ENCODE measurements at regions not wholly inside any gene's neighbourhood (a gene's known extent, or its start where the extent isn't known, plus 50 kb on each side); places are given as distances from the start of the nearest gene placed in this dataset.

DNA sequence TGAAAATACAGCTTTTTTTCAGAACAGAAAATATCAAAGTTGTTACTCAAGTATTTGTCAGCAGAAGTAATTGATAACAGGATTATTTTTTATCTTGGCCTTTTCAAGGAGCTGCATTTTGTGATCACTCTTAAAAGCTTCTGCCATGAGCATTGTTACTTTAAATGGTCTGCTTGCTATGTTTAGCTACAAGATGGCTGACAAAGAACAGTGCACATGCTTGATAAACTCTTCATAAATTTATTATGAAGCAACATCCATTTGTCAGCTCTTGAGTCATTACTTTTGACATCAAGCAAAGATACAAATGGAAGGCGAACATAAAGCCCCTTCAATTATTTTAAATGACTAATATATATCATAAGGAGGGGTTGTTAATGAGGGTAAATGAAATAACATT is 205.4 kb upstream of the RPS6KA3 start:
- Histone ChIP-seq H3K4me3 (replicated peaks in 1 of 2; ENCODE audit: low read depth in 1 of 2, low read length in 2 of 2) (no peak overlapping the region), H3K27me3 (ENCODE audit: insufficient read depth, low read length) (no peaks in the 10 kb centered on the region), H3K4me1 (ENCODE audit: control insufficient read depth in 1 of 2, insufficient read depth in 2 of 2, low read length in 2 of 2) (no peaks in the 10 kb centered on the region), H4K20me1 (ENCODE audit: insufficient read depth) (no peaks in the 10 kb centered on the region), H3K9me2 (ENCODE audit: insufficient read depth) (no peaks in the 10 kb centered on the region), H3K9me3 (ENCODE audit: control insufficient read depth in 1 of 2, insufficient read depth in 1 of 2, low read depth in 1 of 2, low read length in 2 of 2) (no peaks in the 10 kb centered on the region), H3K4me2 (ENCODE audit: low read length) (no peak overlapping the region), H2AFZ (ENCODE audit: low read depth, low read length, poor library complexity, severe bottlenecking) (peak overlapping the region; percentile 35), H3K27ac (ENCODE audit: low read depth, low read length) (no peak overlapping the region), H3K79me2 (ENCODE audit: insufficient read depth, low read length) (no peaks in the 10 kb centered on the region), H3K36me3 (ENCODE audit: control insufficient read depth in 1 of 2, insufficient read depth in 2 of 2, low read length in 2 of 2) (no peaks in the 10 kb centered on the region), H3K9ac (ENCODE audit: low read length) (no peak overlapping the region)
- DNase-seq (ENCODE audit: low read depth, low spot score) (no peak), ATAC-seq (no peak)
- RAD21 ChIA-PET (ENCODE audit: low non-redundant PET in 1 of 2, low total read pairs in 2 of 2, uncharacterized antibody in 2 of 2, unreplicated experiment in 2 of 2) = no interaction called here
- intact Hi-C loops (cut with micrococcal nuclease) = no loop called here
- CTCF ChIA-PET = no interaction called here
- no TSS peak for BruUV-seq (replicated peaks)
- TF ChIP-seq EGR1 (IDR thresholded peaks at IDR 0.05; ENCODE audit: low read depth) (no peak), TCF7L2 (IDR thresholded peaks at IDR 0.05; ENCODE audit: borderline replicate concordance, extremely low read depth, insufficient read depth, insufficient read length) (no peak), ZBTB33 (IDR thresholded peaks at IDR 0.05; ENCODE audit: extremely low read depth, insufficient replicate concordance, low read length) (no peak), EZH2 (IDR thresholded peaks at IDR 0.05) (no peak), FOSL1 (IDR thresholded peaks at IDR 0.05; ENCODE audit: low read depth) (no peak), ATF3 (IDR thresholded peaks at IDR 0.05) (no peak), CEBPB (IDR thresholded peaks at IDR 0.05; ENCODE audit: low read depth) (no peak), YY1 (IDR thresholded peaks at IDR 0.05; ENCODE audit: extremely low read depth, insufficient replicate concordance, low read depth, low read length) (no peak)
- POLR2A ChIA-PET = no interaction called here

- no peak overlapping the region for H3K27ac ChIP-seq (ENCODE audit: low read depth, low read length)
- no peak overlapping the region for H2AFZ ChIP-seq (ENCODE audit: low read depth, low read length, poor library complexity, severe bottlenecking)
- DNase-seq (ENCODE audit: low read depth, low spot score) (no peak), ATAC-seq (no peak)
- H3K79me2 ChIP-seq (ENCODE audit: insufficient read depth, low read length) = no peaks in the 10 kb centered on the region
- no peaks in the 10 kb centered on the region for H3K36me3 ChIP-seq (ENCODE audit: control insufficient read depth in 1 of 2, insufficient read depth in 2 of 2, low read length in 2 of 2)
- no peak overlapping the region for H3K4me2 ChIP-seq (ENCODE audit: low read length)
- no peaks in the 10 kb centered on the region for H3K27me3 ChIP-seq (ENCODE audit: insufficient read depth, low read length)
- H3K4me3 ChIP-seq (replicated peaks in 1 of 2; ENCODE audit: low read depth in 1 of 2, low read length in 2 of 2) = no peak overlapping the region
- ChIA-PET RAD21 (ENCODE audit: low non-redundant PET in 1 of 2, low total read pairs in 2 of 2, uncharacterized antibody in 2 of 2, unreplicated experiment in 2 of 2) (no interaction called here), POLR2A (no interaction called here), CTCF (no interaction called here)
- intact Hi-C loops (cut with micrococcal nuclease) = no loop called here
- no TSS peak for BruUV-seq (replicated peaks)
- H3K9me2 ChIP-seq (ENCODE audit: insufficient read depth) = no peaks in the 10 kb centered on the region
- no peaks in the 10 kb centered on the region for H3K4me1 ChIP-seq (ENCODE audit: control insufficient read depth in 1 of 2, insufficient read depth in 2 of 2, low read length in 2 of 2)
- no peak overlapping the region for H3K9ac ChIP-seq (ENCODE audit: low read length)
- H3K9me3 ChIP-seq (ENCODE audit: control insufficient read depth in 1 of 2, insufficient read depth in 1 of 2, low read depth in 1 of 2, low read length in 2 of 2) = no peaks in the 10 kb centered on the region
- no peaks in the 10 kb centered on the region for H4K20me1 ChIP-seq (ENCODE audit: insufficient read depth)
- no peak for TF ChIP-seq FOSL1 (IDR thresholded peaks at IDR 0.05; ENCODE audit: low read depth)
- TF ChIP-seq, protein P1, sequence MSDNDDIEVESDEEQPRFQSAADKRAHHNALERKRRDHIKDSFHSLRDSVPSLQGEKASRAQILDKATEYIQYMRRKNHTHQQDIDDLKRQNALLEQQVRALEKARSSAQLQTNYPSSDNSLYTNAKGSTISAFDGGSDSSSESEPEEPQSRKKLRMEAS (IDR thresholded peaks at IDR 0.05) = no peak
- TF ChIP-seq SIN3A (IDR thresholded peaks at IDR 0.05; ENCODE audit: low read depth) = no peak
- TF ChIP-seq, protein P2, sequence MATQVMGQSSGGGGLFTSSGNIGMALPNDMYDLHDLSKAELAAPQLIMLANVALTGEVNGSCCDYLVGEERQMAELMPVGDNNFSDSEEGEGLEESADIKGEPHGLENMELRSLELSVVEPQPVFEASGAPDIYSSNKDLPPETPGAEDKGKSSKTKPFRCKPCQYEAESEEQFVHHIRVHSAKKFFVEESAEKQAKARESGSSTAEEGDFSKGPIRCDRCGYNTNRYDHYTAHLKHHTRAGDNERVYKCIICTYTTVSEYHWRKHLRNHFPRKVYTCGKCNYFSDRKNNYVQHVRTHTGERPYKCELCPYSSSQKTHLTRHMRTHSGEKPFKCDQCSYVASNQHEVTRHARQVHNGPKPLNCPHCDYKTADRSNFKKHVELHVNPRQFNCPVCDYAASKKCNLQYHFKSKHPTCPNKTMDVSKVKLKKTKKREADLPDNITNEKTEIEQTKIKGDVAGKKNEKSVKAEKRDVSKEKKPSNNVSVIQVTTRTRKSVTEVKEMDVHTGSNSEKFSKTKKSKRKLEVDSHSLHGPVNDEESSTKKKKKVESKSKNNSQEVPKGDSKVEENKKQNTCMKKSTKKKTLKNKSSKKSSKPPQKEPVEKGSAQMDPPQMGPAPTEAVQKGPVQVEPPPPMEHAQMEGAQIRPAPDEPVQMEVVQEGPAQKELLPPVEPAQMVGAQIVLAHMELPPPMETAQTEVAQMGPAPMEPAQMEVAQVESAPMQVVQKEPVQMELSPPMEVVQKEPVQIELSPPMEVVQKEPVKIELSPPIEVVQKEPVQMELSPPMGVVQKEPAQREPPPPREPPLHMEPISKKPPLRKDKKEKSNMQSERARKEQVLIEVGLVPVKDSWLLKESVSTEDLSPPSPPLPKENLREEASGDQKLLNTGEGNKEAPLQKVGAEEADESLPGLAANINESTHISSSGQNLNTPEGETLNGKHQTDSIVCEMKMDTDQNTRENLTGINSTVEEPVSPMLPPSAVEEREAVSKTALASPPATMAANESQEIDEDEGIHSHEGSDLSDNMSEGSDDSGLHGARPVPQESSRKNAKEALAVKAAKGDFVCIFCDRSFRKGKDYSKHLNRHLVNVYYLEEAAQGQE (IDR thresholded peaks at IDR 0.05; ENCODE audit: low read depth) = no peak
- TF ChIP-seq SRF (IDR thresholded peaks at IDR 0.05; ENCODE audit: low read depth) = no peak
- TF ChIP-seq ZFX (IDR thresholded peaks at IDR 0.05) = no peak
- TF ChIP-seq SP1 (IDR thresholded peaks at IDR 0.05; ENCODE audit: low read depth) = no peak
- TF ChIP-seq ZBTB33 (IDR thresholded peaks at IDR 0.05; ENCODE audit: extremely low read depth, insufficient replicate concordance, low read length) = no peak
Observed at GRCh38 chrX:20471483-20471882, 204.8 kb upstream of the RPS6KA3 start.
